ENCODE measurements at regions not wholly inside any gene's neighbourhood (a gene's known extent, or its start where the extent isn't known, plus 50 kb on each side); places are given as distances from the start of the nearest gene placed in this dataset.

DNA sequence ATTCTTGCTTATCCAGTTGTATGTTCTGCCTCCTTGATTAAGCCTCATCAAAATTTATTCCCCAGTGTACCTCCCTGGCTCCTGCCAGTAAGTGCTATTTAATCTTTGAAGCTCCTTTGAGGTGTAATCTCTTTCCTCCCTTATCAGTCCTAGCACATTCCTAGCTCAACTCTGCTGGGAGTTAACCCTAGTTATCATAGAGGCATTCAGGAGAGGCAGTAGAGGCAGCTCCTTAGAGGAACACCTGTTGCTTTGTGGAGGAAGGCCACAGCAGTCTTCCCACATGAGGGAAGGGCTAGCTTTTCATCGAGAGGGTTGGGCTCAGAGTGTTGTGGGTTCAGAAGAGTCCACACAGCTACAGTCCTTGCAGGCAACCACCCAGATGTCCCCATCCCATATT, 182.4 kb upstream of the ARID2 start (continued):
- TF ChIP-seq MTF2 (CRISPR knock-in tag; IDR thresholded peaks at IDR 0.05; ENCODE audit: borderline replicate concordance), result no peak
- TF ChIP-seq ZNF7 (CRISPR knock-in tag; IDR thresholded peaks at IDR 0.05), result no peak
- TF ChIP-seq, protein P1, sequence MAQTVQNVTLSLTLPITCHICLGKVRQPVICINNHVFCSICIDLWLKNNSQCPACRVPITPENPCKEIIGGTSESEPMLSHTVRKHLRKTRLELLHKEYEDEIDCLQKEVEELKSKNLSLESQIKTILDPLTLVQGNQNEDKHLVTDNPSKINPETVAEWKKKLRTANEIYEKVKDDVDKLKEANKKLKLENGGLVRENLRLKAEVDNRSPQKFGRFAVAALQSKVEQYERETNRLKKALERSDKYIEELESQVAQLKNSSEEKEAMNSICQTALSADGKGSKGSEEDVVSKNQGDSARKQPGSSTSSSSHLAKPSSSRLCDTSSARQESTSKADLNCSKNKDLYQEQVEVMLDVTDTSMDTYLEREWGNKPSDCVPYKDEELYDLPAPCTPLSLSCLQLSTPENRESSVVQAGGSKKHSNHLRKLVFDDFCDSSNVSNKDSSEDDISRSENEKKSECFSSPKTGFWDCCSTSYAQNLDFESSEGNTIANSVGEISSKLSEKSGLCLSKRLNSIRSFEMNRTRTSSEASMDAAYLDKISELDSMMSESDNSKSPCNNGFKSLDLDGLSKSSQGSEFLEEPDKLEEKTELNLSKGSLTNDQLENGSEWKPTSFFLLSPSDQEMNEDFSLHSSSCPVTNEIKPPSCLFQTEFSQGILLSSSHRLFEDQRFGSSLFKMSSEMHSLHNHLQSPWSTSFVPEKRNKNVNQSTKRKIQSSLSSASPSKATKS (CRISPR knock-in tag; IDR thresholded peaks at IDR 0.05), result no peak

DNA sequence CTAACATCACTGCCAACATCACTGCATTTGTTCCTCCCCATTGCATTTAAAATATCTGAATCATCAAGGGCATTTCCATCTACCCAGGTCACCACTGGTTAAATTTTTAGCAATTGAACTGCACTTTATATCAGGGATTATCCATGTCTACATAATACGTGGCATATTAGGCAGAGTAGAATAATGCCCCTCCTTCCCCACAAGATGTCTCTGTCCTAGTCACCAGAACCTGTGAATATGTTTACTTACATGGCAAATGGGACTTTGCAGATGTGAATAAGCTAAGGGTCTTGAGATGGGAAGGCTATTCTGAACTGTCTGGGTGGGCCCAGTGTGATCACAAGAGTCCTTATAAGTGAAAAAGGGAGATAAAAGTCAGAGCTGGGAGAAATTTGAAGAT, 181.7 kb upstream of the ARID2 start:
- ATAC-seq (no peak), FAIRE-seq (no peak), DNase-seq (ENCODE audit: low spot score) (no peak)
- Histone ChIP-seq H2AFZ (ENCODE audit: low read length) (no peak overlapping the region), H4K20me1 (ENCODE audit: insufficient read depth, low read length) (no peaks in the 10 kb centered on the region), H3K27me3 (ENCODE audit: control insufficient read depth in 1 of 2, insufficient read depth in 2 of 2, low read length in 2 of 2) (peaks cover 0 to 19% of the 10 kb centered on the region in 2 experiments; a peak in 3 of 5 replicates), H3K79me2 (ENCODE audit: insufficient read depth, low read length) (no peaks in the 10 kb centered on the region), H3K9me3 (ENCODE audit: low read length) (no peaks in the 10 kb centered on the region), H3K27ac (ENCODE audit: extremely low read length, insufficient read depth, low read length) (no peak overlapping the region), H3K9ac (ENCODE audit: insufficient read depth, low read depth, low read length) (no peak overlapping the region), H3K36me3 (replicated peaks in 1 of 2; ENCODE audit: control insufficient read depth in 1 of 2, insufficient read depth in 2 of 2, low read length in 2 of 2) (no peaks in the 10 kb centered on the region), H3K4me2 (ENCODE audit: low read depth, low read length) (no peak overlapping the region), H3K4me1 (ENCODE audit: insufficient read depth, low read length) (no peaks in the 10 kb centered on the region), H3K4me3 (replicated peaks in 1 of 3; ENCODE audit: insufficient read depth in 1 of 3, low read depth in 2 of 3, low read length in 3 of 3) (no peak overlapping the region)
- WGBS (ENCODE audit: low lambda C conversion rate), result 0% methylated on average over 1 of the region's 1 CpG
- intact Hi-C loops (cut with micrococcal nuclease; ENCODE audit: unreplicated experiment) (no loop called here), in situ Hi-C loops (cut with HindIII; ENCODE audit: extremely low pct_ligation_motif_present, low pct_unique_long_range_greater_than_20kb) (loop anchor here (25.0 kb wide), 1 partner anchor 339 kb away; no protein-coding TSS in a partner anchor)
- ChIA-PET CTCF (ENCODE audit: low intra/inter-chr PET ratio, low total read pairs) (no interaction called here), POLR2A (no interaction called here)
- no TSS peak for BruUV-seq (replicated peaks)
- no peak for TF ChIP-seq NFRKB (IDR thresholded peaks at IDR 0.05)

DNA sequence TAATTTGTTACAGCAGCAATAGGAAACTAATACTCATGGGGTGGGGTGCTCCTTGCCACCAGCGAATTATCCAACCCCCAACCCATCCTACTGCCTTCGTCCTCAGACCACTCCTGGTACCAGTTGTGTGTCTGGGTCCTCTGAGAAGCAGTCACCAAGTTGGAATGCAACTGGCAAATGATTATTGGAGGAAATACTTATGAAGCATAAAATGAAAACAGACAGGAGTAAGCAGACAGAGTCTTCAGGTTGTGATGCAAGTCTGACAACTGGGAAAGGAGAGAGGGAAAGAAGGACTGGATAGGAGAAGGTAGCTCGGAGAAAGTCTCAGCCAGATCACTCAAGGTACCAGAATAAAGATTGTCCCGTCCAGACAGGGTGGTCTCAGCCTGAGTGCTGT, 181.1 kb upstream of the ARID2 start:
- TF ChIP-seq ZNF12 (CRISPR knock-in tag; IDR thresholded peaks at IDR 0.05) (peak; percentile 72; the same call in 1 of the 2 replicates), ZFX (CRISPR knock-in tag; IDR thresholded peaks at IDR 0.05; ENCODE audit: low read depth) (no peak)
- TF ChIP-seq, protein P2, sequence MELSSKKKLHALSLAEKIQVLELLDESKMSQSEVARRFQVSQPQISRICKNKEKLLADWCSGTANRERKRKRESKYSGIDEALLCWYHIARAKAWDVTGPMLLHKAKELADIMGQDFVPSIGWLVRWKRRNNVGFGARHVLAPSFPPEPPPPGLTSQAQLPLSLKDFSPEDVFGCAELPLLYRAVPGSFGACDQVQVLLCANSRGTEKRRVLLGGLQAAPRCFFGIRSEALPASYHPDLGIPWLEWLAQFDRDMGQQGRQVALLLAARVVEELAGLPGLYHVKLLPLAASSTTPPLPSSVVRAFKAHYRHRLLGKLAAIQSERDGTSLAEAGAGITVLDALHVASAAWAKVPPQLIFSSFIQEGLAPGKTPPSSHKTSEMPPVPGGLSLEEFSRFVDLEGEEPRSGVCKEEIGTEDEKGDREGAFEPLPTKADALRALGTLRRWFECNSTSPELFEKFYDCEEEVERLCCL (CRISPR knock-in tag; IDR thresholded peaks at IDR 0.05; ENCODE audit: borderline replicate concordance), result no peak
- Histone ChIP-seq H3K36me3 (replicated peaks in 1 of 2; ENCODE audit: control insufficient read depth in 1 of 2, insufficient read depth in 2 of 2, low read length in 2 of 2) (no peaks in the 10 kb centered on the region), H3K9ac (ENCODE audit: insufficient read depth, low read depth, low read length) (no peak overlapping the region), H3K27me3 (ENCODE audit: control insufficient read depth in 1 of 2, insufficient read depth in 2 of 2, low read length in 2 of 2) (peaks cover 0 to 19% of the 10 kb centered on the region in 2 experiments; a peak in 3 of 5 replicates), H3K4me2 (ENCODE audit: low read depth, low read length) (no peak overlapping the region), H2AFZ (ENCODE audit: low read length) (no peak overlapping the region), H3K27ac (ENCODE audit: extremely low read length, insufficient read depth, low read length) (no peak overlapping the region), H3K9me3 (ENCODE audit: low read length) (no peaks in the 10 kb centered on the region), H3K4me1 (ENCODE audit: insufficient read depth, low read length) (no peaks in the 10 kb centered on the region), H4K20me1 (ENCODE audit: insufficient read depth, low read length) (no peaks in the 10 kb centered on the region), H3K79me2 (ENCODE audit: insufficient read depth, low read length) (no peaks in the 10 kb centered on the region), H3K4me3 (replicated peaks in 1 of 3; ENCODE audit: insufficient read depth in 1 of 3, low read depth in 2 of 3, low read length in 3 of 3) (no peak overlapping the region)
- 3% methylated on average over 4 of the region's 4 CpGs for WGBS (ENCODE audit: low lambda C conversion rate)
- POLR2A ChIA-PET, result no interaction called here
- FAIRE-seq, result no peak
- intact Hi-C loops (cut with micrococcal nuclease; ENCODE audit: unreplicated experiment) (no loop called here), in situ Hi-C loops (cut with HindIII; ENCODE audit: extremely low pct_ligation_motif_present, low pct_unique_long_range_greater_than_20kb) (loop anchor here (25.0 kb wide), 1 partner anchor 339 kb away; no protein-coding TSS in a partner anchor)
- CTCF ChIA-PET (ENCODE audit: low intra/inter-chr PET ratio, low total read pairs), result no interaction called here
- no peak for DNase-seq (ENCODE audit: low spot score)
- BruUV-seq (replicated peaks), result no TSS peak
- no peak for ATAC-seq
